T-helper 1 cell treated with Interleukin-12 subunit alpha and Interleukin-12 subunit beta and Interleukin-4 antibody, amounts not matched to agents 30 ng/mL and 1 ng/mL, for 36 hours (primary cell): ENCODE measurements at regions not wholly inside any gene's neighbourhood (a gene's known extent, or its start where the extent isn't known, plus 50 kb on each side); places are given as distances from the start of the nearest gene placed in this dataset.
"Not testable (repeated sequence)": the region's sequence is repeated elsewhere in the genome, so short reads cannot be mapped to it uniquely, and the experiment has no call there.

ENCODE experiments used
- intact Hi-C: fragments of 100-400 bp; cut with micrococcal nuclease; formaldehyde crosslinking; loops from one replicate; pipeline ENCODE4 v1.15.1; 2024

DNA sequence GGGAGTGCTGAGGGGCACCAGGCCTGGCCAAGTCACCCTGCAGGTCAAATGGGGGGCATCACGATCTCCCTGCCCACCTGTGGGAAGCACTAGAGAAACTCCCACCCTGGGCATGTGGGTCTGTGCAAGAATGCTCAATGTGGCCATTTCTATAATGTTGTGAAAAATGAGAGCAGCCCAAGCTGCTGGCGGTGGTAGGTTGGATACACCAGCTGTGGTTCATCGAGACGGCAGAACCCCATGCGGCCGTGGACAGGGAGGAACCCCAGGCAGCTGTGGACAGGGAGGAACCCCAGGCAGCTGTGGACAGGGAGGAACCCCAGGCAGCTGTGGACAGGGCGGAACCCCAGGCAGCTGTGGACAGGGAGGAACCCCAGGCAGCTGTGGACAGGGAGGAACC, 129.1 kb downstream of the BRD1 start:
- intact Hi-C loops = not testable (repeated sequence)

GRCh38 chr22:49697047-49697446, 130.6 kb downstream of the BRD1 start:
- intact Hi-C loops = no loop called here

DNA sequence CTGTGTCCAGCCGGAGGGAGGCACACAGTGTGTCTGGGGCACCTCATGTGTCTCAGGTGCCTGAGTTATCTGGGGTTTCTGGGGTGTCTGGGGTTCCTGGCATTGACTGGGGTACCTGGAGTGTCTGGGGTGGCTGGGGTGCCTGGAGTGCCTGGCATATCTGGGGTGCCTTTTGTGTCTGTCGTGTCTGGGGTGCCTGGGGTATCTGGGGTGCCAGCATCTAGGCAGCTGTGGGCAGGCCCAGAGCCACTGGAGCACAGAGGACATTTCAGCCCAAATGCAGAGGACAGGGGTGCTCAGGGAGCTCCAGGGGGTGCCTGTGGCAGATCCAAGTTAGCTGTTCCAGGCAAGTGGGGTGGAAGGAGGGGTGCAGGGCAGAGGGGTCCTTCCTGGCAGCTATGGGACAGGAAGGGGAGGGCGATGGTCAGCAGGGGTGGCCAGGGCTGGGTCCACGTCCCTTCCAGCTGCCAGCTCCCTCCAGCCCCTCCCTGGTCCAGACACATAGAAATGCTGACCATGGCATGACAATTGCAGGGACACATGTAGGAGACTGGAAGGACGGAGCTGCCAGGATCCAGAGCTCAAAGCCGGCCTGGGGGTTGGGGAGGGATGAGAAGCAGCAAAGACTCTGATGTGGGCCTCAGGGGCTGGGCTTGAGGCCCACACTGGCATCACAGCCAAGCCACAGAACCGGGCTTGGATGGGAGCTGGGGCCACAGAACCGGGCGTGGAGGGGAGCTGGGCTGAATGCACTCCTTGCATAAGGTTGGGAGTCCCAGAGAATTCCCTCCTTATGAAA, 133.0 kb downstream of the BRD1 start:
- intact Hi-C loops = no loop called here

GRCh38 chr22:49693848-49694247, 133.8 kb downstream of the BRD1 start:
- intact Hi-C loops = no loop called here

GRCh38 chr22:49693416-49693815, 134.3 kb downstream of the BRD1 start:
- intact Hi-C loops = no loop called here

DNA sequence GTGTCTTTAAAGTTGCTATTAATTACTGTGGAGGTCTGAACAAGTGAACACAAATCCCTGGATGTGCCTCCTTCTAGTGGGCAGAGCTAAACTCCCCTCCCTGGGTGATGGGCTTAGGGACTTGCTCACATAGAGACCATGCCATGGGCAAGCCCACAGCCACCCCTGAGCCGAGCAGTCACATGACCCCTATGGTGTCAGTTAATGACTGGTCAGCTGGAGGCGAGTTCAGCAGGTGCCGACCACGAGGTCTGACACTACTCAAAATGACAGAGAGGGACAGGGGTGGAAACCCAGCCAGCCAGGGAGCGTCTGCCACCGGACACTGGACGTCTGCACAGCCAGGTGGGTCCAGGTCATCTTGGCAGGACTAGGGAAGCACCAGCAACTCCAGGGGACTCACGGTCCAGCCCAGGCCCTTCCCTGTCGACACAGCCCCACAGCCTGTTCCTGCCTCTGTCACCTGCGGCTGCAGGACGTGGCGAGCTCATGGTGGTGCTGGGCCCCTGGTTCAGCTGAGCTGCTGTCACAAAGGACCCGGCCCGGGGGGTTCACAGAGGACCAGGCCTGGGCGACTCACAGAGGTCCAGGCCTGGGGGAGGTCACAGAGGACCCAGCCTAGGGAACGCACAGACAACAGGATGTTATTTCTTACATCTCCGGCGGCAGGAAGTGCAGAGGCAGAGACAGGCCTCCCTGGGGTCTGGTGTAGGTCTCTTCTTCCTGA, 135.0 kb downstream of the BRD1 start:
- intact Hi-C loops = no loop called here

DNA sequence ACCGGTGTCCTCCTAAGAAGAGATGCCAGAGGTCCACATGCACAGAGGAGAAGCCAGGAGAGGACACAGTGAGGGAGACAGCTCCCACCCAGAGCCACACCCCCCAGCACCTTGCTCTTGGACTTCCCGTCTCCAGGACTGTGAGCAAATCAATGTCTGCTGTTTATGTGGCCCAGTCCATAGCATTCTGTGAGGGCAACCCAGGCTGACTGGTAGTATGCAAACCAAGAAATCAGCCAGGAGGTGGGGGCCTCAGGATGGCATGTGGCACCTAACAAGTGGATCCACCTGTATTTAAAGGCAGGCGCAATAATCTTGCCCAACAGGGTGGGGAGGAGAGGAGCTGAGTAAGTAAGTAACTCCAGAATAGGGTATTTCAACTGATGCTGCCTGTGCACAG, 136.4 kb downstream of the BRD1 start:
- intact Hi-C loops = no loop called here

DNA sequence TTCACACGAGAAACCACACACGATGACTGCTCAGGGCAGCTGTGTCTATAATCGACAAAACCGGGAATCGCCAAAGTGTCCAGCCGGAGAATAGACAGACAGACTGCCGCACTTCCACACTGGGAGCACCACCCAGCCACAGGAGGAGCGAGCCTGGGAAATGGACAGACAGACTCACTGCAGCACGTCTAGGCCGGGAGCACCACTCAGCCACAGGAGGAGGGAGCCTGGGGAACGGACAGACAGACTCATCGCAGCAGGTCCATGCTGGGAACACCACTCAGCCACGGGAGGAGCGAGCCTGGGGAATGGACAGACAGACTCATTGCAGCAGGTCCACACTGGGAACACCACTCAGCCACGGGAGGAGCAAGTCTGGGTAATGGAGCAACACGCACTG, 137.2 kb downstream of the BRD1 start:
- intact Hi-C loops = no loop called here

GRCh38 chr22:49689858-49690257, 137.8 kb downstream of the BRD1 start:
- intact Hi-C loops = no loop called here

GRCh38 chr22:49689255-49689770, 138.4 kb downstream of the BRD1 start:
- intact Hi-C loops = no loop called here

DNA sequence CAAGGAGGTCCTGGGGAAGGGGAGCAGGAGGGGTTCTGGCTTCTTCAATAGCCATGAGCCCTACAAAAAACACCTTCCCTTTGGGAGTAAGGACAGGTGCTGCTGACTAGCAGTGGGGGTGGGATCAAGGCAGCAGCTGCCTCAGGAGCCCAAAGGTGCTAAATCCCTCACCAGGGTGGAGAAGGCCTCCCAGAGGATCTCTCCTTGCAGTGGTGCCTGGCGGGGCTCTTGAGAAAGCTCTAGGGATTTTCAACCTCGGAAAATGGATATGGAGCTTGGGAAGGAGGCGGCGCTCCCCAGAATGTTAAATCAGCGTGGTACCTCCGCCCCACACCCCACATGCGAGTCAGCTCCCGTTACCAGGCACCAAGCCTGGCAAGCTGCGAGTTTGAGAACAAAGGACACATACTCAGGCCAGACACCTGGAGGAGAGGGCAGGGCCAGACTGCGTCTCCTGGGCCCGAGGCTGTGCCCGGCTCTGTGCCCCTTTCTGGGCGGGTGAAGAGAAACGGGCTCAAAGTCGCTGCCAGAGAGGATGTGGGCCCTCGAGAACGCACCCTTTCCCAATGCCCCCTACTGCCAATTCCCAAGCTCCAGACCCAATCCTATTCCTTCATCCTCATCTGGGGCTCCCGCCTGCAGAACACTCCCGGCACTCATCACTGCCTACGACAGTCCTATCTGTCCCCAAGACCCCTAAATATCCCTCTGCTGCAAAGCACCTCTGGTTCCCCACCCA, 139.0 kb downstream of the BRD1 start:
- intact Hi-C loops = no loop called here

DNA sequence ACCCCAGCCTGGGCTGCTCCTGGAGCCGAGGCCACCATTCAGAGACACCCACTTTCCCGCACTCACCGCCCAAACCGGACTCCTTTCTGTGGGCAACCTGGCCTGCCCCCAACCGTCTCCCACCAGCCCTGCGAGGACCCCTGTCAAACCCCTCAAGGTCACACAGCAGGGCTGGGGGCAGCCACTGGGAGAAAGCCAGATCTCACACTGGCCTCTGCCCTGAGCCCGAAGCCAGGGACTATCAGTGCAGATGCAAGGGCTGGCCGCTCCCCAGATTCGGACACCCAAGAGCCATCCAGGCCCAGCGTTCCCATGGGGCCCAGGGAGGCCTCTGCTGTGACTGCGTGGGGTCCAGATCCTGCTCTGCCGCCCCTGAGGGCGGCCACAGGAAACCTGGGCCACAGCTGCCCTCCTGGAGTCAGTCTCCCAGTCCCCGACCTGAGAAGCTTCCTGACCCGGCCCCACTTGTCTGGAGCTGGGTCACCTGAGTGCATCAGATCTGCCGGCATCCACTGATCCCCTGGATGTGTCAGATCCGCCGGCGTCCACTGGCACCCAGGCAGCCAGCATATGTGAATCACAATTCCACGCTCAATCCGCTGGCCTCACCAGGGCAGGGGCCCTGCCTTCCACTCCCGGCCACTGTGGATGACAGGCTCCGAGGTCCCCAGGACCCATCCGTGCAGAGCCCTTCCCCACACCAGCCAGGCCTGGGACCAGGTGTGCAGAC, 139.7 kb downstream of the BRD1 start:
- intact Hi-C loops = no loop called here

DNA sequence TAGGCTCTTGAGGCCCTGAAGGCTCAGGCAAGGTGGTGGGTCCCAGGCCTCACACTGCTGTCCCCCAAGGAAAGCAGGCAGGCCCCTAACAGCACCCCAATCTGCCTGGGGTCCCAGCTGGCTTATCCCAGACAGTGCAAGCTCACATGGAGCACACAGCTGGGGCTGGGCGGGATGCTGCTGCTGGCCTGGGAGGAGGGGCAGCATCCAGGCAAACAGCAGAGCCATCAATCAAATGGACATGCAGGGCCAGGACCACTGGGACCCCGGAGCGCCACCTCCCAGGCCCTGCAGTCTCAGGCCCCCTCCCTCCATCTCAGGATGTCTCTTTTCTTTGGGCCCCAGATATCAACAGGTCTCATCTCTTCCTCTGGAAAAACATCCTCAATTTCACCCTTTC, 140.3 kb downstream of the BRD1 start:
- intact Hi-C loops = no loop called here

- intact Hi-C loops = no loop called here
Observed at GRCh38 chr22:49686495-49687219, 141.0 kb downstream of the BRD1 start.

DNA sequence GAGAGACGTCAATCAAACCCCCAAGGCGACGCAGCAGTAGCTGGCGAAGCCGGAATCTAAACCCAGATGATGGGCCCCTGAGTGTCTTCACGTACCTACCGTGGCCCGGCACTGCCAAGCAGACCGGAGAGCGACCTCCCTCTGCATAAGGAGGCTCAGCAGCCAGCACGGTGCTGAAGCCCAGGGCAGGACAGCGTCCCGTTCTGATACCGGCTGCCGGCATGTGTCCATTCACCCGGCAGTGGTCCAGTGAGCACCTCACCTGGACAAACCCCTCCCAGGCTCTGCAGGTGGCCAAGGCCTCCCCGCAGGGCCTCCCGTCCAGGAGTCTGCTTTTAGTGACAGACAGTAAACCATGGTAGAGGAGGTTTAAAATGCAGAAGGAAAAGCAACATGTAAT, 142.0 kb downstream of the BRD1 start:
- intact Hi-C loops = no loop called here

DNA sequence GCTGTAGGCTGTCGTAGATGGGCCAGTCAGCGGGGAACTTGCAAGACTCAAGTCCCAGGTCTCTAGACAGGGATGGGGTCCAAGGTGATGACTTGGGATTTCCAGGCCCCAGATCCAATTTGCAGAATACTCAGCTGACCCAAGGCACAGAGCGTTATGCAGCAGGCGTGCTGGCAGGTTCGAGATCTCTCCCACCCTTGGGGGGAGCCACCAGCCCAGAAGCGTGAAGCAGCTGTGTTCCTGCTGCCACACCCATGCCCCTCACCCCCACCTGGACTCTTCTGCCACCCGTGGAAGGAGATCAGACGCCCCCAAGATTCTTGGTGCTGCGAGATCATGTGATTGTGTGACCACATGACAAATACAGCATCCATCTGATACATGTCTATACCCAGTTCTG, 142.6 kb downstream of the BRD1 start:
- intact Hi-C loops = no loop called here

DNA sequence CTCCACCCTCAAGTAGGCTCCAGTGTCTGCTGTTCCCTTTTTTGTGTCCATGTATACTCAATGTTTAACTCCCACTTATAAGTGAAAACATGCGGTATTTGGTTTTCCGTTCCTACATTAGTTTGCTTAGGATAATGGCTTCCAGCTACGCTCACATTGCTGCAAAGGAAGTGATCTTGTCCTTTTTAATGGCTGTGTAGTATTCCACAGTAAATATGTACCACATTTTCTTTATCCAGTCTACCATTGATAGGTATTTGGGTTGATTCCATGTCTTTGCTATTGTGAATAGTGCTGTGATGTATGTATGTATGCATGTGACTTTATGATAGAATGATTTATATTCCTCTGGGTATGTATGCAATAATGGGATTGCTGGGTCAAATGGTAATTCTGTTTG, 144.6 kb downstream of the BRD1 start:
- intact Hi-C loops = no loop called here

GRCh38 chr22:49680819-49681218, 146.9 kb downstream of the BRD1 start:
- intact Hi-C loops = not testable (repeated sequence)

GRCh38 chr22:49678842-49679170, 148.9 kb downstream of the BRD1 start:
- intact Hi-C loops = no loop called here

DNA sequence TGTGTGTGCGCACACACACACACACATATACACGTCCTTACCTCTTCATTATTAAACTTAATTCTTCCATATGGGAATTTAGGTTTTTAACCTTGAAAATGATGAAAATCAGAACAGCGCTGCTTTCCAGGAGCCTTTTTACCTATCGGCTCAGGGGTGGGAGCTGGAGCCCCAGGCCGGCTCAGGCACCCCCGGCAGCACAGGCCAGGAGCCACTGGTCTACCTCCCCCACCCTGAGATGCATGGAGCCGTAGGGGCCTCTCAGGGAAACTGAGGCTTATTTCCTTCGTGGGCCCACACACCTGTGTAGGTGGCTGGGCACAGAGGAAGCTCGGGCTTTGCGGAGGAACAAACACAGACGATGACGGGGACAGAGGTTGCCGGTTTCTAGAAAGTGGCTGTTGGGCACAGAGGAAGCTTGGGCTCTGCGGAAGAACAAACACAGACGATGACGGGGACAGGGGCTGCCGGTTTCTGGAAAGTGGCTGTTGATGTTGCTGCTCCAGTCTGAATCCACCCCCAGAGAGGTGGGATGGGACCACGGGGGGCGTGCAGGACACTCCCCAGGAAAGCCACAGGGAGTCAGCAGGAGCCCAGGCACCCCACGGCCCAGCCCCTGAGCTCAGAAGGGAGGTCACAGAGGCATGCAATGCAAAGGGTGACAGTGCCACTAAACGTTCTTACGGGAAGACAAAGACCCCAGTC, 149.4 kb downstream of the BRD1 start:
- intact Hi-C loops = no loop called here
